ENCODE measurements at regions not wholly inside any gene's neighbourhood (a gene's known extent, or its start where the extent isn't known, plus 50 kb on each side); places are given as distances from the start of the nearest gene placed in this dataset.

- no peak for DNase-seq
- TF ChIP-seq EP300 (IDR thresholded peaks at IDR 0.05) (no peak), CTCF (IDR thresholded peaks at IDR 0.05) (no peak), POLR2A (IDR thresholded peaks at IDR 0.05) (no peak)
- intact Hi-C loops (cut with DNase I): no loop called here
- no peak overlapping the region for H3K27ac ChIP-seq
- WGBS, 3 donors: 50 to 57% (median 56%) methylated on average over 4 of the region's 4 CpGs
- H3K4me3 ChIP-seq: no peak overlapping the region
- H3K36me3 ChIP-seq: no peaks in the 10 kb centered on the region
- no peaks in the 10 kb centered on the region for H3K4me1 ChIP-seq (ENCODE audit: insufficient read depth)
- no peaks in the 10 kb centered on the region for H3K9me3 ChIP-seq
- no peaks in the 10 kb centered on the region for H3K27me3 ChIP-seq
Measured at GRCh38 chr9:13688223-13688989, 408.9 kb upstream of the MPDZ start.

- H3K27ac ChIP-seq: no peak overlapping the region
- 4 to 26% (median 11%) methylated on average over 2 of the region's 2 CpGs for WGBS, 3 donors
- TF ChIP-seq CTCF (IDR thresholded peaks at IDR 0.05) (no peak), EP300 (IDR thresholded peaks at IDR 0.05) (no peak), POLR2A (IDR thresholded peaks at IDR 0.05) (no peak)
- no peaks in the 10 kb centered on the region for H3K9me3 ChIP-seq
- H3K4me3 ChIP-seq: no peak overlapping the region
- no peaks in the 10 kb centered on the region for H3K36me3 ChIP-seq
- H3K27me3 ChIP-seq: no peaks in the 10 kb centered on the region
- intact Hi-C loops (cut with DNase I): no loop called here
- H3K4me1 ChIP-seq (ENCODE audit: insufficient read depth): no peaks in the 10 kb centered on the region
- no peak for DNase-seq
Measured at GRCh38 chr9:13684656-13685055, 405.2 kb upstream of the MPDZ start.

GRCh38 chr9:13677801-13678200 is 398.3 kb upstream of the MPDZ start:
- 75 to 79% (median 75%) methylated on average over 1 of the region's 1 CpG for WGBS, 3 donors
- no peak overlapping the region for H3K4me3 ChIP-seq

GRCh38 chr9:13675638-13676000 is 396.1 kb upstream of the MPDZ start:
- no peak for TF ChIP-seq EP300 (IDR thresholded peaks at IDR 0.05)
- H3K27ac ChIP-seq: no peak overlapping the region
- H3K9me3 ChIP-seq: no peaks in the 10 kb centered on the region
- intact Hi-C loops (cut with DNase I): no loop called here
- H3K4me1 ChIP-seq (ENCODE audit: insufficient read depth): no peaks in the 10 kb centered on the region
- no peak overlapping the region for H3K4me3 ChIP-seq
- H3K36me3 ChIP-seq: no peaks in the 10 kb centered on the region
- no peaks in the 10 kb centered on the region for H3K27me3 ChIP-seq
- 38 to 57% (median 44%) methylated on average over 2 of the region's 2 CpGs for WGBS, 3 donors
- DNase-seq: no peak

More at GRCh38 chr9:13677801-13678200, 398.3 kb upstream of the MPDZ start:
- Histone ChIP-seq H3K4me1 (ENCODE audit: insufficient read depth) (no peaks in the 10 kb centered on the region), H3K9me3 (no peaks in the 10 kb centered on the region), H3K27ac (no peak overlapping the region), H3K36me3 (no peaks in the 10 kb centered on the region), H3K27me3 (no peaks in the 10 kb centered on the region)
- DNase-seq: no peak
- intact Hi-C loops (cut with DNase I): no loop called here
- TF ChIP-seq CTCF (IDR thresholded peaks at IDR 0.05): no peak
- TF ChIP-seq POLR2A (IDR thresholded peaks at IDR 0.05): no peak
- no peak for TF ChIP-seq EP300 (IDR thresholded peaks at IDR 0.05)

- intact Hi-C loops (cut with DNase I): no loop called here
- H3K27me3 ChIP-seq: no peaks in the 10 kb centered on the region
- H3K36me3 ChIP-seq: no peaks in the 10 kb centered on the region
- TF ChIP-seq EP300 (IDR thresholded peaks at IDR 0.05) (no peak), POLR2A (IDR thresholded peaks at IDR 0.05) (no peak), CTCF (IDR thresholded peaks at IDR 0.05) (no peak)
- no peak for DNase-seq
- H3K4me1 ChIP-seq (ENCODE audit: insufficient read depth): no peaks in the 10 kb centered on the region
- H3K4me3 ChIP-seq: no peak overlapping the region
- H3K27ac ChIP-seq: no peak overlapping the region
- WGBS, 3 donors: 88 to 89% (median 88%) methylated on average over 7 of the region's 7 CpGs
- no peaks in the 10 kb centered on the region for H3K9me3 ChIP-seq
Measured at GRCh38 chr9:13674926-13675637, 395.6 kb upstream of the MPDZ start.
